Mammary epithelial cell (primary cell): ENCODE measurements at regions not wholly inside any gene's neighbourhood (a gene's known extent, or its start where the extent isn't known, plus 50 kb on each side); places are given as distances from the start of the nearest gene placed in this dataset.

Source experiments
- CTCF ChIP-seq, 2 donors: IDR thresholded peaks in 1 of 2; conservative IDR thresholded peaks in 1 of 2; 2 replicates each; pipeline ENCODE4 v1.5.1; 2011 to 2012; ENCODE audit warnings: inconsistent platforms in 2 of 2, low read length in 2 of 2, mild to moderate bottlenecking in 2 of 2, control low read depth in 1 of 2, low read depth in 1 of 2; ENCODE audit not compliant: insufficient read depth in 1 of 2; ENCODE audit errors: extremely low read depth in 1 of 2
- EZH2 ChIP-seq: IDR thresholded peaks from 2 replicates; pipeline ENCODE4 v1.6.1; 2012; ENCODE audit warnings: low read length, inconsistent platforms, borderline replicate concordance

GRCh38 chr5:68139611-68140441, 75.7 kb upstream of the PIK3R1 start:
- TF ChIP-seq CTCF (conservative IDR thresholded peaks at IDR 0.05 in 1 of 2, IDR thresholded peaks at IDR 0.05 in 1 of 2; ENCODE audit: extremely low read depth in 1 of 2, insufficient read depth in 1 of 2, low read depth in 1 of 2, low read length in 2 of 2) (no peak), EZH2 (no peak)
